Activated CD4-positive, alpha-beta memory T cell treated with anti-CD3 and anti-CD28 coated beads for 36 hours (primary cell): ENCODE measurements at regions not wholly inside any gene's neighbourhood (a gene's known extent, or its start where the extent isn't known, plus 50 kb on each side); places are given as distances from the start of the nearest gene placed in this dataset.

Experiments used
- CTCF ChIA-PET: fragments of 350-600 bp; sonication (Branson Sonifier 250); formaldehyde crosslinking; loops from one replicate; lab custom pipeline; 2021; ENCODE audit warnings: antibody characterized with exemption, inconsistent platforms; lab: Charles Lee
- POLR2A ChIA-PET: fragments of 350-600 bp; sonication (Branson Sonifier 250); formaldehyde crosslinking; loops from one replicate; lab custom pipeline; 2021; ENCODE audit warnings: antibody characterized with exemption; lab: Charles Lee
- DNase-seq: peaks from one replicate; pipeline ENCODE4 v3.0.0-alpha.2; 2020
- H3K27ac Mint-ChIP-seq: one replicate; pipeline ENCODE4 v1.8.0; 2021; ENCODE audit warnings: mixed read lengths
- H3K27me3 Mint-ChIP-seq: one replicate; pipeline ENCODE4 v1.8.0; 2021; ENCODE audit warnings: mixed read lengths
- H3K36me3 Mint-ChIP-seq: one replicate; pipeline ENCODE4 v1.8.0; 2021; ENCODE audit warnings: mixed read lengths
- H3K4me1 Mint-ChIP-seq: one replicate; pipeline ENCODE4 v1.8.0; 2021; ENCODE audit warnings: low read depth, mixed read lengths
- H3K4me3 Mint-ChIP-seq: one replicate; pipeline ENCODE4 v1.8.0; 2021; ENCODE audit warnings: mild to moderate bottlenecking, mixed read lengths
- H3K9me3 Mint-ChIP-seq: one replicate; pipeline ENCODE4 v1.8.0; 2021; ENCODE audit warnings: mixed read lengths
- intact Hi-C: fragments of 100-400 bp; cut with micrococcal nuclease; formaldehyde crosslinking; loops from one replicate; pipeline ENCODE4 v1.15.1; 2023

GRCh38 chr5:39519079-39519478, 94.3 kb upstream of the DAB2 start:
- Mint-ChIP-seq H3K4me3 (no peak overlapping the region), H3K4me1 (no peaks in the 10 kb centered on the region), H3K9me3 (no peaks in the 10 kb centered on the region), H3K27me3 (peaks cover 17% of the 10 kb centered on the region), H3K27ac (no peak overlapping the region), H3K36me3 (no peaks in the 10 kb centered on the region)
- CTCF ChIA-PET = interaction anchor here (0.6 to 1.2 kb wide), 2 partner anchors 45 to 143 kb away, joined by 3 to 5 read pairs; no protein-coding TSS in a partner anchor
- DNase-seq = no peak
- POLR2A ChIA-PET = no interaction called here
- intact Hi-C loops = no loop called here

GRCh38 chr5:39518516-39518915, 93.7 kb upstream of the DAB2 start:
- no peak for DNase-seq
- H3K9me3 Mint-ChIP-seq = no peaks in the 10 kb centered on the region
- H3K4me3 Mint-ChIP-seq = no peak overlapping the region
- intact Hi-C loops = no loop called here
- no peaks in the 10 kb centered on the region for H3K36me3 Mint-ChIP-seq
- POLR2A ChIA-PET = no interaction called here
- no peaks in the 10 kb centered on the region for H3K4me1 Mint-ChIP-seq
- CTCF ChIA-PET = interaction anchor here (1.2 kb wide), 1 partner anchor 143 kb away, joined by 5 read pairs; no protein-coding TSS in a partner anchor
- peaks cover 14% of the 10 kb centered on the region for H3K27me3 Mint-ChIP-seq
- no peak overlapping the region for H3K27ac Mint-ChIP-seq

- POLR2A ChIA-PET = no interaction called here
- H3K27ac Mint-ChIP-seq = no peak overlapping the region
- intact Hi-C loops = no loop called here
- H3K4me3 Mint-ChIP-seq = no peak overlapping the region
- H3K36me3 Mint-ChIP-seq = no peaks in the 10 kb centered on the region
- no peaks in the 10 kb centered on the region for H3K9me3 Mint-ChIP-seq
- DNase-seq = no peak
- CTCF ChIA-PET = no interaction called here
- H3K4me1 Mint-ChIP-seq = no peaks in the 10 kb centered on the region
- H3K27me3 Mint-ChIP-seq = peaks cover 12% of the 10 kb centered on the region
Measured at GRCh38 chr5:39517800-39518199, 93.0 kb upstream of the DAB2 start.

GRCh38 chr5:39515881-39516280, 91.1 kb upstream of the DAB2 start:
- H3K36me3 Mint-ChIP-seq = no peaks in the 10 kb centered on the region
- ChIA-PET CTCF (no interaction called here), POLR2A (no interaction called here)
- no peak overlapping the region for H3K4me3 Mint-ChIP-seq
- H3K27ac Mint-ChIP-seq = no peak overlapping the region
- DNase-seq = no peak
- H3K27me3 Mint-ChIP-seq = peaks cover 5% of the 10 kb centered on the region
- no peaks in the 10 kb centered on the region for H3K4me1 Mint-ChIP-seq
- no peaks in the 10 kb centered on the region for H3K9me3 Mint-ChIP-seq
- intact Hi-C loops = no loop called here

GRCh38 chr5:39513236-39513635, 88.5 kb upstream of the DAB2 start:
- Mint-ChIP-seq H3K36me3 (no peaks in the 10 kb centered on the region), H3K9me3 (no peaks in the 10 kb centered on the region), H3K27me3 (peaks cover 3% of the 10 kb centered on the region), H3K4me1 (no peaks in the 10 kb centered on the region), H3K4me3 (no peak overlapping the region), H3K27ac (no peak overlapping the region)
- intact Hi-C loops = no loop called here
- DNase-seq = no peak
- ChIA-PET CTCF (no interaction called here), POLR2A (no interaction called here)

GRCh38 chr5:39506211-39506610, 81.4 kb upstream of the DAB2 start:
- no peak for DNase-seq
- ChIA-PET CTCF (no interaction called here), POLR2A (no interaction called here)
- no peaks in the 10 kb centered on the region for H3K4me1 Mint-ChIP-seq
- no peaks in the 10 kb centered on the region for H3K9me3 Mint-ChIP-seq
- no peaks in the 10 kb centered on the region for H3K36me3 Mint-ChIP-seq
- peaks cover 11% of the 10 kb centered on the region for H3K27me3 Mint-ChIP-seq
- intact Hi-C loops = no loop called here
- no peak overlapping the region for H3K4me3 Mint-ChIP-seq
- H3K27ac Mint-ChIP-seq = no peak overlapping the region

GRCh38 chr5:39505791-39506190, 81.0 kb upstream of the DAB2 start:
- POLR2A ChIA-PET = no interaction called here
- Mint-ChIP-seq H3K27me3 (peaks cover 11% of the 10 kb centered on the region), H3K36me3 (no peaks in the 10 kb centered on the region), H3K9me3 (no peaks in the 10 kb centered on the region), H3K4me1 (no peaks in the 10 kb centered on the region), H3K27ac (no peak overlapping the region), H3K4me3 (no peak overlapping the region)
- intact Hi-C loops = no loop called here
- no peak for DNase-seq
- CTCF ChIA-PET = no interaction called here

- Mint-ChIP-seq H3K4me1 (no peaks in the 10 kb centered on the region), H3K9me3 (no peaks in the 10 kb centered on the region), H3K27ac (no peak overlapping the region), H3K27me3 (peaks cover 11% of the 10 kb centered on the region), H3K36me3 (no peaks in the 10 kb centered on the region), H3K4me3 (no peak overlapping the region)
- POLR2A ChIA-PET = no interaction called here
- no peak for DNase-seq
- CTCF ChIA-PET = no interaction called here
- intact Hi-C loops = no loop called here
Measured at GRCh38 chr5:39505363-39505762, 80.6 kb upstream of the DAB2 start.

GRCh38 chr5:39503155-39503554, 78.4 kb upstream of the DAB2 start:
- H3K9me3 Mint-ChIP-seq = no peaks in the 10 kb centered on the region
- H3K4me3 Mint-ChIP-seq = no peak overlapping the region
- ChIA-PET POLR2A (no interaction called here), CTCF (interaction anchor here (1.0 to 1.5 kb wide), 2 partner anchors 45 to 127 kb away, joined by 3 to 6 read pairs; no protein-coding TSS in a partner anchor)
- no peaks in the 10 kb centered on the region for H3K36me3 Mint-ChIP-seq
- H3K27ac Mint-ChIP-seq = no peak overlapping the region
- peaks cover 12% of the 10 kb centered on the region for H3K27me3 Mint-ChIP-seq
- no peak for DNase-seq
- intact Hi-C loops = no loop called here
- H3K4me1 Mint-ChIP-seq = no peaks in the 10 kb centered on the region

- Mint-ChIP-seq H3K4me1 (no peaks in the 10 kb centered on the region), H3K36me3 (no peaks in the 10 kb centered on the region), H3K4me3 (no peak overlapping the region), H3K27me3 (peaks cover 12% of the 10 kb centered on the region), H3K9me3 (no peaks in the 10 kb centered on the region), H3K27ac (no peak overlapping the region)
- DNase-seq = no peak
- intact Hi-C loops = no loop called here
- ChIA-PET CTCF (interaction anchor here (1.0 to 1.5 kb wide), 2 partner anchors 45 to 127 kb away, joined by 3 to 6 read pairs; no protein-coding TSS in a partner anchor), POLR2A (no interaction called here)
Measured at GRCh38 chr5:39502704-39503103, 77.9 kb upstream of the DAB2 start.

GRCh38 chr5:39501397-39501796, 76.6 kb upstream of the DAB2 start:
- no peaks in the 10 kb centered on the region for H3K9me3 Mint-ChIP-seq
- CTCF ChIA-PET = no interaction called here
- no peaks in the 10 kb centered on the region for H3K4me1 Mint-ChIP-seq
- no peak for DNase-seq
- no peak overlapping the region for H3K4me3 Mint-ChIP-seq
- no peaks in the 10 kb centered on the region for H3K36me3 Mint-ChIP-seq
- H3K27me3 Mint-ChIP-seq = peaks cover 5% of the 10 kb centered on the region
- POLR2A ChIA-PET = no interaction called here
- intact Hi-C loops = no loop called here
- no peak overlapping the region for H3K27ac Mint-ChIP-seq

- H3K36me3 Mint-ChIP-seq = no peaks in the 10 kb centered on the region
- ChIA-PET POLR2A (no interaction called here), CTCF (no interaction called here)
- intact Hi-C loops = no loop called here
- no peak for DNase-seq
- H3K27me3 Mint-ChIP-seq = peaks cover 5% of the 10 kb centered on the region
- no peak overlapping the region for H3K4me3 Mint-ChIP-seq
- no peak overlapping the region for H3K27ac Mint-ChIP-seq
- H3K4me1 Mint-ChIP-seq = no peaks in the 10 kb centered on the region
- no peaks in the 10 kb centered on the region for H3K9me3 Mint-ChIP-seq
Measured at GRCh38 chr5:39500551-39501175, 75.9 kb upstream of the DAB2 start.

- ChIA-PET POLR2A (no interaction called here), CTCF (no interaction called here)
- no peak overlapping the region for H3K4me3 Mint-ChIP-seq
- H3K27ac Mint-ChIP-seq = no peak overlapping the region
- intact Hi-C loops = no loop called here
- peaks cover 2% of the 10 kb centered on the region for H3K27me3 Mint-ChIP-seq
- no peaks in the 10 kb centered on the region for H3K4me1 Mint-ChIP-seq
- no peaks in the 10 kb centered on the region for H3K36me3 Mint-ChIP-seq
- no peaks in the 10 kb centered on the region for H3K9me3 Mint-ChIP-seq
- no peak for DNase-seq
Measured at GRCh38 chr5:39498278-39498952, 73.6 kb upstream of the DAB2 start.
